Breast epithelium (tissue), 4 donors: ENCODE measurements at regions not wholly inside any gene's neighbourhood (a gene's known extent, or its start where the extent isn't known, plus 50 kb on each side); places are given as distances from the start of the nearest gene placed in this dataset.

Experiments
- DNase-seq, 2 donors: peaks; one replicate each; pipeline ENCODE4 v3.0.0-alpha.2; 2019; ENCODE audit warnings: low spot score in 2 of 2
- H3K27ac ChIP-seq, 2 donors: fragments of 200-600 bp; sonication (generic) in 1 of 2; one replicate each; pipeline ENCODE4 v1.5.1; 2016 to 2019; ENCODE audit warnings: mild to moderate bottlenecking in 1 of 2
- H3K27me3 ChIP-seq, 2 donors: fragments of 200-600 bp; sonication (generic) in 1 of 2; one replicate each; pipeline versions ENCODE4 v1.5.1 to v1.6.0; 2017 to 2019; ENCODE audit warnings: control low read depth in 1 of 2, mild to moderate bottlenecking in 1 of 2
- H3K36me3 ChIP-seq: fragments of 200-600 bp; one replicate; pipeline ENCODE4 v1.5.1; 2019
- H3K4me1 ChIP-seq, 2 donors: fragments of 200-600 bp; sonication (generic); one replicate each; pipeline ENCODE4 v1.5.1; 2016 to 2019; ENCODE audit warnings: control low read depth in 1 of 2
- H3K4me3 ChIP-seq, 3 donors: fragments of 200-600 bp; sonication (generic); 1 replicate in 2 of 3; 2 replicates in 1 of 3; pipeline ENCODE4 v1.5.1; 2016 to 2019; ENCODE audit warnings: mild to moderate bottlenecking in 3 of 3, moderate library complexity in 2 of 3
- H3K9me3 ChIP-seq, 2 donors: fragments of 200-600 bp; sonication (generic) in 1 of 2; one replicate each; pipeline ENCODE4 v1.5.1; 2016 to 2019; ENCODE audit warnings: control low read depth in 1 of 2
- POLR2A ChIP-seq: fragments of 450-650 bp; IDR thresholded peaks from one replicate; pipeline ENCODE4 v1.6.1; 2016; ENCODE audit warnings: antibody characterized with exemption, mild to moderate bottlenecking, moderate library complexity
- POLR2AphosphoS5 ChIP-seq, 3 donors: sonication (generic); formaldehyde crosslinking; IDR thresholded peaks; one replicate each; pipeline ENCODE4 v1.6.1; 2017; ENCODE audit warnings: antibody characterized with exemption in 3 of 3
- intact Hi-C: fragments of 100-400 bp; cut with DNase I; formaldehyde crosslinking; loops from one replicate; pipeline ENCODE4 v1.15.1; 2023; ENCODE audit warnings: low total_unique reads
- TF ChIP-seq, protein P1 (sequence below), 3 donors: fragments of 450-650 bp; IDR thresholded peaks; one replicate each; pipeline ENCODE4 v1.5.1; 2016 to 2017; ENCODE audit warnings: antibody characterized with exemption in 3 of 3, mild to moderate bottlenecking in 3 of 3, moderate library complexity in 3 of 3

DNA sequence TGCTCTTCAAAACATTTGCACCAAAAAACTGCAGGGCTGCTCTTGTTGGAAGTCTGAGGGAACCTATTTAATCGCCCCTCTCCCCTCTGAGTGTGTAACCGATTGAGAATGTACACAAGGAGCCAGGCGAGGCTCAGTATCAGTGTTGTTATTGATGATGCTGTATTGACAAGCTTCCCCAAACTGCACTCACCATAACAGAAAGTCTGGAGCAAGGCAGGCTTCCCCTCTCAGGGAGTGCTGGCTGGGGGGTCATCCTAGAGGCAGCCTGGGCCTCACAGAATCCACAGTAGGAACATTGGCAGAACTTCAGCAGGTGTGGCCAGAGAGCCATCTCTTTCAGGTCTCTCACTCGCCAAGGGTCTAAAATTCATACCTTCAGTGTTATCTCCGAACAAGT is 58.1 kb upstream of the TUNAR start:
- Histone ChIP-seq H3K36me3 (no peaks in the 10 kb centered on the region), H3K4me3 (no peak overlapping the region), H3K4me1 (no peaks in the 10 kb centered on the region), H3K27ac (no peak overlapping the region), H3K9me3 (no peaks in the 10 kb centered on the region), H3K27me3 (peaks cover 0 to 30% of the 10 kb centered on the region in 2 donors)
- DNase-seq: no peak
- intact Hi-C loops: no loop called here
- TF ChIP-seq POLR2A (no peak), POLR2AphosphoS5 (IDR thresholded peaks at IDR 0.05) (no peak)
- TF ChIP-seq, protein P1, sequence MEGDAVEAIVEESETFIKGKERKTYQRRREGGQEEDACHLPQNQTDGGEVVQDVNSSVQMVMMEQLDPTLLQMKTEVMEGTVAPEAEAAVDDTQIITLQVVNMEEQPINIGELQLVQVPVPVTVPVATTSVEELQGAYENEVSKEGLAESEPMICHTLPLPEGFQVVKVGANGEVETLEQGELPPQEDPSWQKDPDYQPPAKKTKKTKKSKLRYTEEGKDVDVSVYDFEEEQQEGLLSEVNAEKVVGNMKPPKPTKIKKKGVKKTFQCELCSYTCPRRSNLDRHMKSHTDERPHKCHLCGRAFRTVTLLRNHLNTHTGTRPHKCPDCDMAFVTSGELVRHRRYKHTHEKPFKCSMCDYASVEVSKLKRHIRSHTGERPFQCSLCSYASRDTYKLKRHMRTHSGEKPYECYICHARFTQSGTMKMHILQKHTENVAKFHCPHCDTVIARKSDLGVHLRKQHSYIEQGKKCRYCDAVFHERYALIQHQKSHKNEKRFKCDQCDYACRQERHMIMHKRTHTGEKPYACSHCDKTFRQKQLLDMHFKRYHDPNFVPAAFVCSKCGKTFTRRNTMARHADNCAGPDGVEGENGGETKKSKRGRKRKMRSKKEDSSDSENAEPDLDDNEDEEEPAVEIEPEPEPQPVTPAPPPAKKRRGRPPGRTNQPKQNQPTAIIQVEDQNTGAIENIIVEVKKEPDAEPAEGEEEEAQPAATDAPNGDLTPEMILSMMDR (IDR thresholded peaks at IDR 0.05): no peak

DNA sequence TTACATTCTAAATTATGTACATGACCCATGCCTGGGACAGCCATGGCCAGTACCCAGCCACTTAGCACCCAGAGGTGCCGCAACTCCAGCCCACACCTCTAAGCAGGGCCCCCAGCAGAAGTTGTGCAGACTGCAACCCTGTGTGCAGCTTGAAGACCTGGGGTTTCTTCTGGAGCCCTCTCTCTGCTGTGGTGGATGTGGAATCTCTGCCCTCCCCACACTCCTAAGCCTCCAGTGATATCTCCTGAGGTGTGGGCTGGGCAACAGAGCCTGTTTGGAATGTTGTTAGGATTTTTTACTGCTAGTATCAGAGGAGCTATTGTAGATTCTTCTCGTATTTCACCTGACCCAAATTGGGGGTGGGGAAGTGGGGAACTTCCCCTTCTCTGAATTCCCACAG is 59.4 kb upstream of the TUNAR start:
- DNase-seq: no peak
- no peaks in the 10 kb centered on the region for H3K4me1 ChIP-seq
- TF ChIP-seq POLR2A: no peak
- TF ChIP-seq, protein P1 (IDR thresholded peaks at IDR 0.05): no peak
- no peak for TF ChIP-seq POLR2AphosphoS5 (IDR thresholded peaks at IDR 0.05)

DNA sequence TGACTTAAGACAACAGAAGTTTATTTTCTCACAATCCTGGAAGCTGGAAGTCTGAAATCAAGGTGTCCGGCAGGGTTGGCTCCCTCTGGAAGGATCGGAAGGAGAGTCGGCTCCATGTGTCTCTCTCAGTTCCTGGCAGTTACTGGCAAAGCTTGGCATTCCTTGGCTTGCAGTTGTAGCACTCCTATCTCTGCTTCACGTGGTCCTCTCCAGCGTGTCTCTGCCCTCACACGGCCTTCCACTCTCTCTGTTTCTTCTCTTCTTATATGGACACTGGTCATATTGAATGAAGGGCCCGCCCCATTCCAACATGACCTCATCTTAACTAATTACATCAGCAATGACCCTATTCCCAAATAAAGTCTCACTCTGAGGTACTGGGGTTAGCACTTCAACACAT is 60.1 kb upstream of the TUNAR start:
- Histone ChIP-seq H3K27me3 (peaks cover 0 to 30% of the 10 kb centered on the region in 2 donors), H3K9me3 (no peaks in the 10 kb centered on the region), H3K27ac (no peak overlapping the region), H3K4me3 (no peak overlapping the region), H3K36me3 (no peaks in the 10 kb centered on the region), H3K4me1 (no peaks in the 10 kb centered on the region)
- TF ChIP-seq, protein P1 (IDR thresholded peaks at IDR 0.05): no peak
- no peak for TF ChIP-seq POLR2A
- no peak for TF ChIP-seq POLR2AphosphoS5 (IDR thresholded peaks at IDR 0.05)
- intact Hi-C loops: no loop called here
- no peak for DNase-seq

More for the DNA sequence above, 59.4 kb upstream of the TUNAR start:
- Histone ChIP-seq H3K4me3 (no peak overlapping the region), H3K27me3 (peaks cover 0 to 30% of the 10 kb centered on the region in 2 donors), H3K36me3 (no peaks in the 10 kb centered on the region), H3K27ac (no peak overlapping the region), H3K9me3 (no peaks in the 10 kb centered on the region)
- intact Hi-C loops: no loop called here

DNA sequence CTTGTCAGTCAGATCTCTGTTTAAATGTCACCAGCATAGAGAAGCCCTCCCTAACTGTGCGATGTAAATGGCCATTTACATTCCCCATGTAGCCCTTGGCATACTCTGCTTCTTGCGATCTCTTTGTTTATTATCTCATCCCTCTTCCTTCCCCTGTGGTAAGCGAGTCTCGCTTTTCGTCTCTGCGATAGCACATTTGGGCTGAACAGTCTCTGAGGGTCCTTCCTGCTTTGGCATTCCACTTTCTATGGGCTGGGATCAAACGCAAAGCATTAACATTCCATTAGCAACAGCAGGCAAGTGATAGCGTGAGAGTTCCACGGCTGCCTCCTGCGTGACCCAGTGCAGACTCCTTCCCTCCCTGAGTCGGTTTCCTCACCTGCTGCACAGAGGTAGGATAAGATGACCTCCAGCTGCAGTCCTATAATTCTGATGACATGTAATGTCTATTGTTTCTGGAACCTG is 61.4 kb upstream of the TUNAR start:
- Histone ChIP-seq H3K27ac (no peak overlapping the region), H3K4me3 (no peak overlapping the region), H3K36me3 (no peaks in the 10 kb centered on the region), H3K27me3 (peaks cover 0 to 32% of the 10 kb centered on the region in 2 donors), H3K4me1 (no peaks in the 10 kb centered on the region), H3K9me3 (peaks cover 0 to 1% of the 10 kb centered on the region in 2 donors)
- TF ChIP-seq, protein P1 (IDR thresholded peaks at IDR 0.05): no peak
- no peak for TF ChIP-seq POLR2A
- no peak for TF ChIP-seq POLR2AphosphoS5 (IDR thresholded peaks at IDR 0.05)
- intact Hi-C loops: no loop called here
- no peak for DNase-seq

DNA sequence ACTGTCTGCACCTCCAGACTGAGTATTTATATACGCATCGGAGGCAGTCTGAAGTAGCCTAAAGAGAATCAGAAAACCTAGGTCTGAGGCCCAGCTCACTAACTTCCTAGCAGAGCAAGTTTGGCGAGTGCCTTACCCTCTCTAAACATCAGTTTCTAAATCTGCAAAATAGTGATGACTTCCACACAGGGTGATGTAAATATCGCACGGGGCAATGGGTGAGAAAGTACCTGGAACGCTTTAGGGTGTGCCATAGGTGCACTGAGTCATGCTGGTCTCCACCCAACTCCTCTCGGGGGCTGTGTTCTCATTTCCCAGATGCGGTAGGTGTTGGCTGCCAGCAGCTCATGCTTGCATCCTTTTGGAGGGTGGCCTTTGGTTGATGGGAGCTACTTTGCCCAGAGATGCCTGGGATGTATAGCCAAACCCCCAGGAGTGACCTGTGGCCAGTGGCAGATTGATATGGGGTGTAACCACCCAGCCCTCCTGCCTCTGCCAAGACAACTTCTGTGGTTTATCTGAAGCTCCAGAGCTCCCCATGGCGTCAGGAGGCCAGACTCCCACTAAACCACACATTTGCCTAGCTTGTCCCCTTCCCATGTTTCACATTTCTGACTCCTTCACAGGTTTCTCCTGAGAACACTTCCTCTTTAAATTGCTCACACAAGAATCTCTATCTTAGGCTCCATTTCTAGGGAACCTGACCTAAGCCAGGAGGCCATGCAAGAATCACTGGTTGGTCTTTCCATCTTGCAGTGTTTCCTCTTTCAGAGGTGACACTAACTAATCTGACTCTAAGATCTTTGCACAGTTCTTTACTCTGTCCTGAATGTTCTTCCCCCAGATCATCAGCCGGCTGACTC is 62.0 kb upstream of the TUNAR start:
- Histone ChIP-seq H3K4me1 (no peaks in the 10 kb centered on the region), H3K27me3 (peaks cover 0 to 34% of the 10 kb centered on the region in 2 donors), H3K9me3 (peaks cover 0 to 3% of the 10 kb centered on the region in 2 donors), H3K27ac (no peak overlapping the region), H3K36me3 (no peaks in the 10 kb centered on the region), H3K4me3 (no peak overlapping the region)
- intact Hi-C loops: no loop called here
- TF ChIP-seq, protein P1 (IDR thresholded peaks at IDR 0.05): no peak
- no peak for TF ChIP-seq POLR2A
- TF ChIP-seq POLR2AphosphoS5 (IDR thresholded peaks at IDR 0.05): no peak
- DNase-seq: no peak
